ENCODE measurements at regions not wholly inside any gene's neighbourhood (a gene's known extent, or its start where the extent isn't known, plus 50 kb on each side); places are given as distances from the start of the nearest gene placed in this dataset.

- intact Hi-C loops (cut with DNase I), result no loop called here
- no peaks in the 10 kb centered on the region for H3K9me3 ChIP-seq
- DNase-seq (no peak), ATAC-seq (no peak)
- H3K4me1 ChIP-seq, result no peaks in the 10 kb centered on the region
- H3K4me3 ChIP-seq, result no peak overlapping the region
- no peak overlapping the region for H3K27ac ChIP-seq
- H3K27me3 ChIP-seq, result no peaks in the 10 kb centered on the region
- H3K36me3 ChIP-seq, result no peaks in the 10 kb centered on the region
- WGBS (ENCODE audit: insufficient coverage, low coverage, low lambda C conversion rate, missing lambda C conversion rate), result 63% methylated on average over 4 of the region's 7 CpGs
- TF ChIP-seq CTCF (IDR thresholded peaks at IDR 0.05) (no peak), POLR2A (IDR thresholded peaks at IDR 0.05) (no peak)
These were observed 62.1 kb upstream of the COL13A1 start for GRCh38 chr10:69739634-69740033.

GRCh38 chr10:69740126-69740525 is 61.6 kb upstream of the COL13A1 start:
- DNase-seq, result no peak
- TF ChIP-seq POLR2A (IDR thresholded peaks at IDR 0.05) (no peak), CTCF (IDR thresholded peaks at IDR 0.05) (no peak)
- 54% methylated on average over 2 of the region's 3 CpGs for WGBS (ENCODE audit: insufficient coverage, low coverage, low lambda C conversion rate, missing lambda C conversion rate)
- no peak for ATAC-seq
- H3K27me3 ChIP-seq, result no peaks in the 10 kb centered on the region
- no peaks in the 10 kb centered on the region for H3K36me3 ChIP-seq
- H3K9me3 ChIP-seq, result no peaks in the 10 kb centered on the region
- H3K4me3 ChIP-seq, result no peak overlapping the region
- no peaks in the 10 kb centered on the region for H3K4me1 ChIP-seq
- intact Hi-C loops (cut with DNase I), result no loop called here
- no peak overlapping the region for H3K27ac ChIP-seq

- no peaks in the 10 kb centered on the region for H3K9me3 ChIP-seq
- no peaks in the 10 kb centered on the region for H3K36me3 ChIP-seq
- no peak for DNase-seq
- H3K27ac ChIP-seq, result no peak overlapping the region
- intact Hi-C loops (cut with DNase I), result no loop called here
- no peak overlapping the region for H3K4me3 ChIP-seq
- no peaks in the 10 kb centered on the region for H3K27me3 ChIP-seq
- TF ChIP-seq CTCF (IDR thresholded peaks at IDR 0.05) (no peak), POLR2A (IDR thresholded peaks at IDR 0.05) (no peak)
- WGBS (ENCODE audit: insufficient coverage, low coverage, low lambda C conversion rate, missing lambda C conversion rate), result 57% methylated on average over 1 of the region's 1 CpG
- ATAC-seq, result no peak
- H3K4me1 ChIP-seq, result no peaks in the 10 kb centered on the region
These were observed 60.5 kb upstream of the COL13A1 start for GRCh38 chr10:69741252-69741651.

GRCh38 chr10:69741671-69742355 is 59.9 kb upstream of the COL13A1 start:
- TF ChIP-seq POLR2A (IDR thresholded peaks at IDR 0.05), result no peak
- no peak for TF ChIP-seq CTCF (IDR thresholded peaks at IDR 0.05)

GRCh38 chr10:69742356-69742695 is 59.4 kb upstream of the COL13A1 start:
- Histone ChIP-seq H3K27me3 (no peaks in the 10 kb centered on the region), H3K4me1 (no peaks in the 10 kb centered on the region), H3K36me3 (no peaks in the 10 kb centered on the region), H3K27ac (no peak overlapping the region), H3K9me3 (no peaks in the 10 kb centered on the region), H3K4me3 (no peak overlapping the region)
- TF ChIP-seq POLR2A (IDR thresholded peaks at IDR 0.05) (no peak), CTCF (IDR thresholded peaks at IDR 0.05) (no peak)
- intact Hi-C loops (cut with DNase I), result no loop called here
- DNase-seq, result no peak
- no peak for ATAC-seq
- no CpG with 5 or more reads among the region's 1 CpG for WGBS (ENCODE audit: insufficient coverage, low coverage, low lambda C conversion rate, missing lambda C conversion rate)

More at GRCh38 chr10:69741671-69742355, 59.9 kb upstream of the COL13A1 start:
- 59% methylated on average over 4 of the region's 5 CpGs for WGBS (ENCODE audit: insufficient coverage, low coverage, low lambda C conversion rate, missing lambda C conversion rate)
- Histone ChIP-seq H3K9me3 (no peaks in the 10 kb centered on the region), H3K4me3 (no peak overlapping the region), H3K36me3 (no peaks in the 10 kb centered on the region), H3K4me1 (no peaks in the 10 kb centered on the region), H3K27ac (no peak overlapping the region), H3K27me3 (no peaks in the 10 kb centered on the region)
- no peak for DNase-seq
- intact Hi-C loops (cut with DNase I), result no loop called here
- no peak for ATAC-seq

Data from right lobe of liver (tissue), 6 donors.